ENCODE measurements at regions not wholly inside any gene's neighbourhood (a gene's known extent, or its start where the extent isn't known, plus 50 kb on each side); places are given as distances from the start of the nearest gene placed in this dataset.

DNA sequence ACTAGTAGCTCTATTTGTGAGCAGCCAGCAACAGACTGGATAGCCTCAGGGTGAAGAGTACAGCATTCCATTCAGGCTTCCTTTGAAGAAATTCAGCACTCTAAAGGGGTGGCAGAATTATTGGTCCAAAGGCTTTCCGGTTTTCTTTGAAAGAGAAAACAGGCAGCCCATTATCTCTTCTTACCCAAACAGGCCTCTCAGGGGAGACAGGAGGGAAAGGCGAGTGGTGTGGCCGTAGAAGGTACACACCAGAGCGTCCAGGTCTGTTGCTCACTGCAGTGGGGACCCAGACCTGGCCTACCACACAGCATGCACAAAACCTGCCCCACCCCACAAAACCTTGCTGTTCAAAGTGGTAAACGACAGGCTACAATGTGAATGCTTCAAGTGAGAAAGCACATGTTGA is 83.3 kb downstream of the ZNF608 start:
- no peak for DNase-seq

DNA sequence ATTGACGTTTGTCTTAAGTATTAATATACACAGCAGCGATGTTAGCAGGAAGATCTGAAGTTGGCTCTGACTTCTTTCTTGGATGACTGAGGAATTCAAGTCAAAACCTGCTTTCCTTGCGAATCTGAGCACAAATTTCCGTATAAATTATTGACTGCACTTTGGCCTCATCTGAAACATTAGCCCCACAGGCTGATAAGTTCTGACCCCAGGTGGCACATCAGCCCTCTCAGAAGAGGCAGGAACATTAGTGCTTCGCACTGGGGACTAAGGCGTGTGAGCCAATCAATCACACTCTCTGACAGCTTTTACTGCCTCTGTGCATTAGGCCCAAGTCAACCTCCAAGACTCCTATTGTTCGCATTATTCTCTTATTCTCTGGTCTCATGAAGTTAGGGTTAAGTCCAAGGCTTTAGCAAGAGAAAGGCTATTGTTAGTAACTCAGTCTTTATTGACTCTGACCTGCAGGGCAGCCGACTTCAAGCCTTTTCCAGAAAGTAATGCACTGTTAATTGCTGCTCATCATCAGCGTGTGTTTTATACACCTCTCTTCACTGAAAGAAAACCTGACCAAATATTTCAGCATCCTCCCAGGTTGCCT is 84.2 kb downstream of the ZNF608 start:
- no peak for DNase-seq

DNA sequence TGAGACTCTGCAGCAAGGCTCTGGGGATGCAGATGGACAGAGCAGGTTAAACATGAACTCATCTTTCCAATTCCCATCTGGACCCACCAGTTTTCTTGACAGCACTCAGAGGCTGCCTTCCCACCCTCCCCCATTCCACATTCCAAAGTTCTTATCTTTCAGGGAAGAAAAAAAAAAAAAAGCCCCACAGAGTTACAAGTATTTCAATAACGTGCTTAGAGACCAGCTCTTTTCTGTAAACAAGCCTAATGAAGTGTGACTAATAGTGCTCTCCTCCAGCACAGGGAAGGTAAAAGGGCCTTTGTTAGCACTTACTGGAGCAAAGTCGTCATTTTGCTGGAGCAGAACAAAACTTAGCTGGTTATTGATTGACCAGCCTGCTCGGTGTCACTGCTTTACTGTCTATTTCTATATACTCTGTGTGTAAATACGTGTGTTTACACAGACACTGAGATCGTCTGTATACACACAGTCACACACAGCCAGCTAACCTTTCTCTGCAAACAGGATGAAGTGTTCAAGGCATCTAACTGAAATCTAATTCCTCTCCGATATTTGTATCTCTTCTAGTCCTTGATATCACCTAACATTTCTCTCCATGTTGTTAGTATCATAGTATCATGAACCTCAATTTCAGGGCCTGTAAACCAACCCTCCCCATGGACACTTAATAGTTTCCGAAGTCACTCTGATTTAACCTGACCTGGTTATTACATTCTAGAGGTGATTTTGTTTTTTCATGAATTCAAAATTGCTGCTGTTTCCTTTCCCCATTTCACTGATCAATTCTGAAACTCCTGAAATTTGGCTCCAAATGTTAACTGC is 84.9 kb downstream of the ZNF608 start:
- peak; percentile 38 for DNase-seq

DNA sequence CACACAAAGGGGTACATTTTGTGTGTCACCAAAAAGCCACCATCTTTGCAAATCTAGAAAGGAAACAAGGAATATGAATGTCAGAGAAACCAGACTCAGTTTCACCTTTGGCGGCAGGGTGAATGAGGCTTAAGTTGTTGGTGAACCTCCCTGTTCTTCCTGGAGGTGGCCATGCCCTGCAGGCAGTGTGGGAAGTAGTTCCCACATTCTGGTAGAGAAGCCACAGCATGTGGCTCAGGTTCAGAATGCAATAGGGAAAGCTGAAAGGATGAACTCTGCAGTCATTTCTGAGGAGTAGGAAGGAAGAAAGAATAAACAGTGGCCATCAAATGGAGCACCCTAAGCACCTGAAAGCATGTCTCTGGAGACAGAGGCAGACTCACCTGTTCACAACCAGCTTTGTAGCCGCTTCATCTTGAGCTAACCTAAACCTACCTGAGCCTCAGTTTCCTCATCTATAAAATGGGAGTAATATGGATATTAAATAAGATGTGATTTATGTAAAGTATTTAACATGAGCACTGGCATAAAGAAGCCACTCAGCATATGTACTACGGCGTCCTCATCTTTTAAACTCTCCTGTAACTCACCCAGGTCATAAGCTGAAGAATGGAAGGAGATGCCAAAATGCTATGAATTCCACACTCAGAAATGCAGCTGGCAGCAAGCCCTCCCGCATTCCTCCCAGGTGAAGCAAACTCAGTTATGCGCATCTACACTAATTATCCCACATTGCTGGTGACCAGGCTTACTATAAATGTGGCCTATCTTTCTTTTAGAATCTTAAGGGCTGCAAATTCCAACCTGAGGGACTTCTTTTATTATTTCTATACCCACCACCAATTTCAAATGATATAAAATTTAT is 86.0 kb downstream of the ZNF608 start:
- DNase-seq = no peak

DNA sequence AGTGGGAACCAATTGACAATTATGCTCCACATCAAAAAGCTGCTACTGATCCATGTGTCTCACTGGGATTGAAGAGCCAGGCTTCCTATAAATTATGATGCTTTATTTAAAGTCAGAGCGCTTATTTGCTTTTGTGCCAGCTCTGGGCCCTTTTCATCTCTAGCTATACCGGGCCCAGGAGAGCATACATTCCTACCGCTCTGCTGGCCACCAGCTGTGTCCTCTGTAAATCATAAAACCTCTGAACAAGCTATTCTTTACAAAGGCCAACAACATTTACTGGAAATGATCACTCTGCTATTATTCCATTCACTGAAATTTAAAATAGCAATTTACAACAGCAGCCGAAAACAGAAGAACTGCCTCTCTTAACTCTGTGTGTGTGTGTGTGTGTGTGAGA is 86.6 kb downstream of the ZNF608 start:
- no peak for DNase-seq

DNA sequence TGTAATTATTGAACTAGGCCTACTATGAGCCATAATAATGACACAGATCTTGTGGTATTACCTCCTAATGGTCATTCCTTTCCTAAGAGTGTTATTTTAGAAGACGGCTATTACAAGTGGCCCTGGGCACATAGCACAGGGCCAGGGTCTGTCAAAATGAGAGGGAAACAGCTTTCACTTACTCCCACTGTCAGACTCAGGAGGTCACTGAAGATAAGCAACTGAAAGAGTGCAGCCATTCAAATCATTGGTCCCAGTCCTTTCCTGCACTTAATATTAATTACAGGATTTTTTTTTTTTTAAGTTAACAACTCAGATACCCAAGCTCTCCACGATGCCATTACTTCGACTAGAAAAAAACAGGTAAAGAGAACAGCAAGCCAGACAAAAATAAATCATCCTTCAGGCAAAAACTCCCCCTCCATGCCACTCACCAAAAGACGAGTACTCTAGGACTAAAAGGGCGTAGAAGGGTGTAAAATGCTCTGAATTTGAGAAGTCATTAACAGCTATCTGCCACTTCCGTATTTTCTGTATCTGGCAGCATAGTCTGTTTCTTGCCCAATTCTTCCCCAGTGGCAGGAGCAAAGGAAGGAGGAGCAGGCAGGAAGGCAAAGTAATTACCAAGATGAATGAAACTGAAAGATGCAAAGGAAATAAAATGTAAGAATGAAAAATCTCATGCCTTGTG is 87.4 kb downstream of the ZNF608 start:
- no peak for DNase-seq

DNA sequence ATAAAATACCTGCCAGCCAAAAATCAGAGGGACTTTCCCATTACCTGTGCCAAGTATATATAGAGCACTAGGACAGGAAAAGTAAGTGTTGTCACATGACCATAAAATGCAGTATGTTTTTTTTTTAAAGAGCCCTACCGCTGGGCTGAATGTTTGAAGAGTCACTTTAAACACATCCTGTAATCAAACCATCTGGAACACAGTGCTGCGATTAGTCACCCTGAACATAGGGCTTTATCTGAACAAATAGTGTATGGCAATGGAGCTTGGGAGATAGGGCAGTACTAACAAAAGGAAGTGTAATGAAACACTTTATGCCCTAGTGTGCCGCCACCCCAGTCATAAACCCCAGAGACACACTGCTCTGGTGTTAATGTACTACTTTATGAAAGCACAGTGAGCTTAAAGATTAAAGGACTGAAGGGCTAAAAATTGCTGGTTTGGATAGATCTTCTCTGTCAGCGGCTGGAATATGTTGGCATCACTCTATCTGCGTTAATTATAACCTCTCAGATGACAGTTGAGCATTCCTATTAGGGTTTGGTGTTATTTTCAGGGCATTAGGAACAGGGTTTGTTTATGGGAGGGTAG is 90.4 kb downstream of the ZNF608 start:
- DNase-seq = peak; percentile 85

DNA sequence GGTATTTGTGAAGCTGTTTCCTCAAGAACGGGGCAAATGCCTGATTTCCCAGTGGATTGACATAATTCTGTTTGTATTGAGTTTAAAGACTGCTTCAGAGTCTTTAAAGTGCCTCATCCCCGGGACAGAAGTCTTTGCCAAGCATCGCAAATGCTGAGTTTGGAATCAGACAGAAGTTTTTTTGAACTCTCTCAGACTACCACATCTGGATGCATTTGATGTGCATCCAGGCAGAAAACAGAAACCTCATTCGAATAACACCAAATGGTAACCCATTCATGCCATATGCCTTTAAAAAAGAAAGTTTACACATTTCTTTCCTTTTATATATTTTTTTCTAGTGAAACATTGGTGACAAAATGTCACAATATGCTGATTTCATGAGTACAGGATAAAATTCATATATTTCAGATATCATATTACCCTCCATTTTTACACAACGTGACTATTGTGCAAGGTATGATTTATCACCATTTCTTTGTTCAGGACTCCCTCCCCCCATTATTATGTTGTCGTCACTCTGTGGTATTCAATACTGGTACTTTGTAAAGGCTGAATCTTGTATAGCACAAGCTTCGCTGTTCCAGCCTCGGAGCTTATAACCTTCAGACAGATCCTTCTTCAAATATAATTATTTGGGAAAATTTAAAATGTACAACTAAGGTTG is 91.1 kb downstream of the ZNF608 start:
- DNase-seq = peak; percentile 47

DNA sequence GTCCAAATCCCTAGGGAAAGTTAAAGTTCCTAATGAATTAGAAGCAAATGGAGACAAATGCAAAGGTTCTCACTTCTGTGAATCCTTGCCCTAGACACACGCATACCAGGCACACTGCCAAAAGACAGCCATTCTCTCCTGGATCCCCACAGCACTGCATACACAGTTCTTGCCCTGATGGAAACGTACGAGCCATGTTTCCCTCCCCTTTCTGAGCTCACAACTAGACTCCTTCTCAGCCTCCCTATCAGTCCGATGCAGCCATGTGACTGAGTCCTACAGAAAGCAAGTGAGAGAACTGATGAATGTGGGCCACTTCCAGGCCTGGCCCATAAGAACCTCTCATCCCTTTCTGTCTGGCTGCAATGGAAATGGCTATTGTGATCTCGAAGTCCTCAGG is 92.0 kb downstream of the ZNF608 start:
- no peak for DNase-seq

DNA sequence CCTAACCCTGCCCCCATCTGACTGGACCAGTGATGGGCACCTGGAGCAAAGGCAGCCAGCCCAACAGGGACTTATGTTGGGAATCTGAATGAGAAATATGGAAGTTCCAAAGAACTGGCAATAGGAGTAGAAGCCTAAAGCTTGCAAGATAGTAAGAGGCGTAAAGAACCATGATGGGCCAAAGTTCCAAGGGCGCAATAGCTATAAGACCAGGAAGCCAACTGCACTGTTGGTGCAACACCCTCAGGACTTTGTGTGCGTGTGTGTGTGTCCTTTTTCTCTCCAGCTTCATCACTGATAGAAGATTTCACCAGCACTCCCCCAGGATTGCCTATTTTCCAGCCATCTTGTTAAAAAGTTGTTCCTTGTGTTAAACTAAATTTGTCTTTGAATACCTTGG is 92.8 kb downstream of the ZNF608 start:
- DNase-seq = no peak

DNA sequence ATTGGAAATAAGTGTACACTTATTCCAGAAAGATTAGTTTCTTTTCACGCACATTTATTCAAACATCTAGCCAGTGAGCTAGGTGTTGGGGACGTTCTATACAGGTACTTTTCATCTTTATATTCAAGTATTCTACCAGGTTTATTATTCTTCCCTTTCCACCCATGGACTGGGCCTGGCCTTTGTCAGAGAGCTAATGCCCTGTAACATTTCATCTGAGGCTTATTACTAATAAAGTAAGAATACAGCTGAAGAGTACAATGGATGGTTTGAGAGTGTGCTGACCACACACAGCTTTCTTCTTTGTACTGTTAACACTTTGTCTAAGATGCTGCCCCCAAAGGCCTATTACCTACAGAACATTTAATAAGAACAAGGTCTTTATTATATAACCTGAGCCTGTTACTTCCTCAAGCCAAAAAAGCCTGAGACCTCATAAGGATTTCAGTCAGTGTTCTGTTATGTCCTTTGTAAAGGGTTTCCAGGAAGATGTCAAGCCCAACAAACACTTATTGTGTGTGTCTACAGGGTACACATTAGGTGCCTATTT is 93.5 kb downstream of the ZNF608 start:
- DNase-seq = no peak

DNA sequence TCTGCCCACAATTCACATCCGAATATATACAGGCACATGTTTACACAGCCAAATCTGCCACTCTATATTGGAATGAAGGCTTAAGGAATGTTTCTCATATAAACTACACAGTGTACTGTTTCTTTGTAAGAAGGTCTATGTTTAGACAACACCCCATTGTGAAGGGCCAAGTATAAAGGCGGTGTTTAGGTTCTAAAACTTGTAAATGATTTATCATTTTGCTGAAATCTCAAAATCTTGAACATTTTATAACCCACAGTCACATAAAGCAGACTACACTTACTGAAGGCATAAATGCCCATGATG is 94.0 kb downstream of the ZNF608 start:
- no peak for DNase-seq

DNA sequence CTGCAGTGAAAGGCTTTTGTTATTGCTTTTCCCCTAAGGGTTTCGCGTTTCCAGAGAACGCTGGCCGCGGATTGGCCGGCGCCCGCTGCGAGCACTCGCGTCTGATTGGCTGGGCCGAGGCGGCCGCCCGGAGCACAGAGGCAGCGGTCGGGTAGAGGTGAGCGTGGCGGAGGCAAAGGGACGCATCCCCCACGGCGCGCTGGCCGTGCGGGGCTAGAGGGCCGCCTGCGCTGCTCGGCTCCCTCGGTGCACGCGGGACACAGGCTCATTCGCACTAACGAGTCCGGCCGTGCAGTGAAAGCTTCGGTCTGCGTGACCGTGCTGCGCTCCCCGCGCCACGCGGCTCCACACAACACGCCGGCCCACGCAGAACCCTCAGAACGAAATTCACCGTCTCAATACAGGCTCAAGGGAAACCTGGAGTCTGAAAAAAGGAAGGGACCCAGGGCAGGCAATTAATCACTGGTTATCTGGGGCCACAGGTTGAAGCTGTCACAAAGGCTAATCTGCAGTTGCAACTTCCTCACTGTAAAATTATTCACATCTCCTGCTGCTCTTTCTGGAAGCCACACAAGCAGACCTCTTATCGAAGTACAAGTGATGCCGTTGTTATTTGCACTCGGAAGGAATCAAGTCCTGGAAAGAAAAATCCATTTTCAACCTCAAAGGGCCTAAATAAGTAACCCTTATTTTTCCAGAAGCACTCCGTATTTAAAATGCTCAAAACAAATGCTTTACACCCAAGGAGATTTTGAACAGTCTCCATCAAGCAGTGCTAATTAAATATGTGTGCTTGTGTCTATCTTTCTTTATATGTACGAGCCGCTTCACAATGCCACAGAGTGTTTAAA is 94.6 kb downstream of the ZNF608 start:
- peak; percentile 27 for DNase-seq

DNA sequence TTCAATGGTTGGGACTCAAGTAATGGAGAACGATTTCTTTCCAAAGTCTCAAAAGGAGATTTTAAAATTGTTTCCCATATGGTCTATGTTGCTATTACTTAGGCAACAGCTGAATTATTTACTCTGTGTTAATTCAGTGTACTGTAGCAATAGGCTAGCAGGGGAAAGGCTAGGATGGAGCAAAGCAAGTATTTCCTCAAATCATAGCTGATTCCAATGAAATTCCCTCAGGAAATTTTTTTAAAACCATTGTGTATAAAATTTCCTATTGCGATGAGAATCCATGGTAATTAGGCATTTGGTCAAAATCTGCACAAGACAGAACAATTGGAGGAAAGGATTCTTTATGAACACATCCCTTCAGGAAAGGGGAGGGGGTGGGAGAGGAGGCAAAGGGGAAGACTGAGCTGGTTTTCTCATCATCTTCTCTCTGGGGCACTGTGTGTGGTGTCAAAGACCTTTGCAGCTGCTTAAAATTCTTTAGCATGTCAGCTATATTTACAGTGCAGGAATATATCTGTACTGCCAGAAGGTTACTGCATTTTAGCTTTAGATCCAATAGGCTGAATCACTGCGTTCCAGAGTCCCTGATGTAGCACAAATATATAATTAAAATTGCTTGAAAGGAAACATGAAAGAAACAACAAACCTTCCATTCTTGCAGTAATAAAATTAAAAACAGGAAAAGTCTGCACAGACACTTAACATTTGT is 95.3 kb downstream of the ZNF608 start:
- no peak for DNase-seq

DNA sequence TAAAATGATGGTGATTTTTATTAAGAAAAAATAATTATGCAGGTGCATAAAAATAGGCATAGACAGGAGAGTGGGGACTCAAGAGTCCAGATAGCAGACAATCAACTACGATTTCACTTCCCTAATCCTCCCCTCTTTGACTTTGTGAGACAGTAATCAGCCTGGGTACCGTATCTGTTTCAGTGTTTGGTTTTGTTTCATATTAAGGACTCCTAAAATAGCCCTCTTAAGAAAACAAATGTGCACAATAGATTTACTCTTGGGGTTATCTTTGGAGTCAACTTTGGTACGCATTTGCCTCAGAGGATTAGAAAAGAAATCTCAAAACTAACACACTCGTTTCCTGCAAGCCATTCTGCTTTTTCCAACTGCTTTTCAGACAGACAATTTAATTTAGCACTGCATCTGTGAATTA is 96.3 kb downstream of the ZNF608 start:
- DNase-seq = no peak

DNA sequence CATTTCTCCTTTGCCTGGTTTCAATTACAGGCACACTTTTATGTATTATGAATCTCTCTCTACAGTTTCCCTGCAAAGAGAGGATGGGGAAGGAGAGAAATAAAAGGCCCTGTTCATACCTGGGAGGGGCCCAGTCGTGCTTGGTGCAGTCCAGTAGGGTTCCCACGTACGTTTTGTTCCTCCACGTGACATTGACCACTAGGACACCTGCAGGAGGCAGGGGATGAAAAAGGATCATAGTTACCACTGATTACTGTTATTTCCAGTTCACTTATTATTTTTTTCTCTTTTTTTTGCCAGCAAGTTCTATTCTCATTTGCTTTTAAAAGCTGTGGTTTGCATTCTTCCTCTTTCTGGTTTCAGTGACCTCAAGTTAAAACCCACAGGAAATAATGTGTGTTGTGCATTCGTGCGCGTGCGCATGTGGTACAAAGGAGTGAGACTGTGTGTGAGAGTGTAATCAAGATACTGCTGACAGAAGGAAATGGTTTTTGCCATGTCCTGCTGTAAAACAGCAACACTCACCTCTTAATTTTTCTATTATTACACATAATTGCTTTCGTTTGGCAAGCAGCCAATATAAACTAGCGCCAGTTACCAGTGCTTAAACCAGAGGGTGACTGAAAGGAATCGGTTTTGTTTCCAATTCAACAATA is 96.8 kb downstream of the ZNF608 start:
- peak; percentile 72 for DNase-seq

DNA sequence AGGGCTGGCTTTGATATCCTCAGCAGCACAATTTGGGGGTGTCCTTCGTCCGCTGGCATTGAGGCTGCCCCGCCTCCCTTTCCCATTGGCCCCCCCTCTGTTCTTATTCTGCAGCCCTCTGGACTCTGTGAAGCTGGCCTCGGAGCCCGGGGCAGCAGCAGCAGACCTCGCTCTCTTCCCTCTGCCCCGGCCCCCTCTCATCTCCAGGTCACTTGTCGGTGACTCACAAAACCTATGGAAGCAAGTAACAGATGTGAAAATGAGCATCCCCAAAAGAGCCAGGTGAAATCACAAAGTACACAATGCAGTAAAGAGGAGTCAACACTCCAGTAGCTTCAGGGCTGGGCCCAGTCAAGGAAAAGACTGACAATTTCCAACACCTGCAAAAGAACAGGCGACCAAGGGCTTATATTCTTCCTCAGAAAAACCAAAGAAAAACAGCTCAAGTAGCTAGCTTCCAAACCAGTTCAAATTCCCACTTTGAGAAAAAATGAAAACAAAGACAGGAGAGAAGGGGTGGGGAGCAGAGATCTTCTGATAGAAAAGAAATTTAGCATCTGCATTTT is 97.5 kb downstream of the ZNF608 start:
- DNase-seq = no peak

DNA sequence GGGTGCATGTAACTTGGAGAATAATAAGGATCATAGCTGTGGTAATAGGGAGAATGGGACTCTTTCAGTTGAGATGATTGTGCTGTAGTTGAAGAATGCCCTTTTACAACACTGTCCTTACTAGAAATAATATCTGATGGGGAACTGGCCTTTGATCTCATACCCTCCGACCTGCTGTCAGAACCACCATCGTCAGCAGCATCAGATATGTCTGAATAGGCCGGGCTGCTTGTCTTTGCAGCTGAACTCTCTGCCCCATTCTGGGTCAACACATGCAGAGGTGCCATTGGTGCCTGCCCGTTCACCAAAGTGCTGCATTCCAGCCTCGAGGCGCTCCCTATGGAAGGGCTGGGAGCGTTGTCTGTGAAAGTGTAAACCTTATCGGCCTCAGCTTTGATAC is 99.1 kb downstream of the ZNF608 start:
- DNase-seq = no peak

DNA sequence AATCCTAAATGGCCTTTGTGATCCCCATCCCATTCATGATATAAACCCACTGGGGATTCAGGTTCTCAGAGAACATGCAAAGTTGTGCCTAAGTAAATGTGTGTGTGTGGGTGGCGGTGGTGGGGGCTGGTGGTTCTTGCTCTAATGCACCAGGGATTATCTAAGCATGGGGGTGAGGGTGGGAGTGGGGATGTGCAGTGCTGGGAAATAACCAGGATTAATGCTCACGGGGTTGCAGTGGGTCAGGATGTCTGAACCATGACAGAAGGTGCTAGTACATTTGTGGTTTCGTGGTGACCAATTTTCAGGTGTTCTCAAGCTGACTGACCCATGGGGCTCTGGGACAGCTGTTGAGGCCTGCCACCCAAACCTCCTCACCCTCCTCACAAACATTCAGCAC is 101.0 kb downstream of the ZNF608 start:
- DNase-seq = no peak

DNA sequence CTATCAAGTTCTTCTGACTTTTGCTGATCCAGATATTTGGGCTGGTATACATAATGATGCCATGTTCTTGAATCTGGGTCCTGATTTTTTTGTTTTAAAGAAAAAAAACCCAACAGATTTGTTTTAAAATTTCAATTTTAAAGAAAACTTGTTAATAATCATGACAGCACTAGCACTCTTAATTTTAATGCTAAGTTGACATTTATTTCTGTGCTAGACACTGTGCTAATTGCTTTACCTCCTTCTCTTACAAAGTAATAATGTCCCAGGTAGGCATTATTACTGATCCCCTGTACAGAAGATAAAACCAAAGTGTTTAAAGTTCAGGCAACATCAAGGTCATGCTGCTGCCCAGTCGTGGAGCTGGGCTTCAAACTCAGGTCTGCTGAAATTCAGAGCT is 101.9 kb downstream of the ZNF608 start:
- DNase-seq = no peak
